Neural progenitor cell (in vitro differentiated cells): ENCODE measurements at regions not wholly inside any gene's neighbourhood (a gene's known extent, or its start where the extent isn't known, plus 50 kb on each side); places are given as distances from the start of the nearest gene placed in this dataset.
A peak's percentile ranks its signal among the peaks of the same experiment; 100 is the strongest.

Experiments used
- DNase-seq: peaks from one replicate; pipeline ENCODE4 v3.0.0-alpha.2; 2016; ENCODE audit warnings: low spot score
- H2AFZ ChIP-seq: fragments of 200-600 bp; sonication (generic); replicated peaks from 2 replicates; pipeline ENCODE4 v1.6.1; 2016; ENCODE audit warnings: antibody characterized with exemption
- H3F3A ChIP-seq: fragments of 200-600 bp; sonication (generic); 2 replicates; pipeline ENCODE4 v1.6.1; 2016; ENCODE audit warnings: antibody characterized with exemption, low read depth
- H3K27ac ChIP-seq: fragments of 200-600 bp; sonication (generic); 2 replicates; pipeline ENCODE4 v1.5.1; 2016; ENCODE audit warnings: mild to moderate bottlenecking
- H3K27me3 ChIP-seq: fragments of 200-600 bp; sonication (generic); 2 replicates; pipeline ENCODE4 v1.6.1; 2016; ENCODE audit warnings: mild to moderate bottlenecking, moderate library complexity
- H3K36me3 ChIP-seq: fragments of 200-600 bp; sonication (generic); 2 replicates; pipeline ENCODE4 v1.5.1; 2016
- H3K4me1 ChIP-seq: fragments of 200-600 bp; sonication (generic); 2 replicates; pipeline ENCODE4 v1.6.1; 2016; ENCODE audit warnings: mixed run types
- H3K4me2 ChIP-seq: fragments of 200-600 bp; sonication (generic); 2 replicates; pipeline ENCODE4 v1.6.1; 2016
- H3K4me3 ChIP-seq: fragments of 200-600 bp; sonication (generic); 2 replicates; pipeline ENCODE4 v1.5.1; 2016
- H3K79me2 ChIP-seq: fragments of 200-600 bp; sonication (generic); 2 replicates; pipeline ENCODE4 v1.6.1; 2016; ENCODE audit warnings: low read depth
- H3K9ac ChIP-seq: fragments of 200-600 bp; sonication (generic); 2 replicates; pipeline ENCODE4 v1.6.1; 2016
- H3K9me3 ChIP-seq: fragments of 200-600 bp; sonication (generic); 2 replicates; pipeline ENCODE4 v1.5.1; 2016; ENCODE audit warnings: low read depth
- H4K20me1 ChIP-seq: fragments of 200-600 bp; sonication (generic); 2 replicates; pipeline ENCODE4 v1.6.1; 2016; ENCODE audit warnings: low read depth
- H3K27ac Mint-ChIP-seq: 3 replicates; pipeline ENCODE4 v1.8.0; 2021; ENCODE audit warnings: mixed read lengths
- H3K27me3 Mint-ChIP-seq: 2 replicates; pipeline ENCODE4 v1.8.0; 2022; ENCODE audit warnings: low read depth, mild to moderate bottlenecking, inconsistent platforms, moderate library complexity, mixed read lengths; ENCODE audit not compliant: insufficient read depth
- H3K36me3 Mint-ChIP-seq: 3 replicates; pipeline ENCODE4 v1.8.0; 2021; ENCODE audit warnings: mixed read lengths
- H3K4me1 Mint-ChIP-seq: 3 replicates; pipeline ENCODE4 v1.8.0; 2021; ENCODE audit warnings: mixed read lengths
- H3K4me3 Mint-ChIP-seq: 3 replicates; pipeline ENCODE4 v1.8.0; 2021; ENCODE audit warnings: mild to moderate bottlenecking, moderate library complexity, mixed read lengths
- H3K9me3 Mint-ChIP-seq: 3 replicates; pipeline ENCODE4 v1.8.0; 2020; ENCODE audit warnings: mixed read lengths
- CTCF ChIP-seq: fragments of 200-600 bp; sonication (generic); IDR thresholded peaks from 2 replicates; pipeline ENCODE4 v1.5.1; 2017; ENCODE audit warnings: antibody characterized with exemption, mild to moderate bottlenecking
- EZH2 ChIP-seq: fragments of 200-600 bp; sonication (generic); IDR thresholded peaks from 2 replicates; pipeline ENCODE4 v1.6.1; 2017; ENCODE audit warnings: antibody characterized with exemption, mild to moderate bottlenecking, moderate library complexity
- EZH2phosphoT487 ChIP-seq: fragments of 200-600 bp; sonication (generic); IDR thresholded peaks from 2 replicates; pipeline ENCODE4 v1.6.1; 2017; ENCODE audit warnings: antibody characterized with exemption

GRCh38 chr2:144959416-144959815 is 439.5 kb upstream of the ZEB2 start:
- H3K4me1 ChIP-seq: no peaks in the 10 kb centered on the region
- no peaks in the 10 kb centered on the region for H3K9me3 ChIP-seq
- H3K9ac ChIP-seq: no peak overlapping the region
- H3K27ac ChIP-seq: no peak overlapping the region
- H3K36me3 ChIP-seq: no peaks in the 10 kb centered on the region
- Mint-ChIP-seq H3K4me1 (no peaks in the 10 kb centered on the region), H3K4me3 (no peak overlapping the region), H3K27me3 (no peaks in the 10 kb centered on the region), H3K9me3 (peaks cover 7% of the 10 kb centered on the region), H3K27ac (no peak overlapping the region), H3K36me3 (no peaks in the 10 kb centered on the region)
- H3K79me2 ChIP-seq: no peaks in the 10 kb centered on the region
- TF ChIP-seq CTCF (no peak), EZH2phosphoT487 (no peak), EZH2 (no peak)
- no peak overlapping the region for H2AFZ ChIP-seq
- H3F3A ChIP-seq: no peaks in the 10 kb centered on the region
- no peaks in the 10 kb centered on the region for H4K20me1 ChIP-seq
- H3K4me3 ChIP-seq: no peak overlapping the region
- H3K27me3 ChIP-seq: no peaks in the 10 kb centered on the region
- no peak for DNase-seq
- H3K4me2 ChIP-seq: no peak overlapping the region

- no peak for DNase-seq
- no peaks in the 10 kb centered on the region for H3K9me3 ChIP-seq
- no peaks in the 10 kb centered on the region for H3K79me2 ChIP-seq
- Mint-ChIP-seq H3K27me3 (no peaks in the 10 kb centered on the region), H3K4me3 (no peak overlapping the region), H3K4me1 (peaks cover 7% of the 10 kb centered on the region), H3K9me3 (no peaks in the 10 kb centered on the region), H3K36me3 (no peaks in the 10 kb centered on the region), H3K27ac (no peak overlapping the region)
- no peak overlapping the region for H3K27ac ChIP-seq
- H2AFZ ChIP-seq: no peak overlapping the region
- H3K4me2 ChIP-seq: no peak overlapping the region
- H3K4me1 ChIP-seq: no peaks in the 10 kb centered on the region
- no peaks in the 10 kb centered on the region for H3K27me3 ChIP-seq
- H3K4me3 ChIP-seq: no peak overlapping the region
- H4K20me1 ChIP-seq: no peaks in the 10 kb centered on the region
- H3K9ac ChIP-seq: no peak overlapping the region
- no peaks in the 10 kb centered on the region for H3K36me3 ChIP-seq
- TF ChIP-seq EZH2 (no peak), EZH2phosphoT487 (no peak), CTCF (no peak)
- H3F3A ChIP-seq: no peaks in the 10 kb centered on the region
Observed at GRCh38 chr2:144950899-144951560, 431.1 kb upstream of the ZEB2 start.

- Histone ChIP-seq H3K9ac (no peak overlapping the region), H2AFZ (peak overlapping the region; percentile 80), H3K27me3 (no peaks in the 10 kb centered on the region), H3K9me3 (no peaks in the 10 kb centered on the region), H3K4me1 (no peaks in the 10 kb centered on the region), H3K4me2 (no peak overlapping the region), H3K27ac (no peak overlapping the region), H3K79me2 (no peaks in the 10 kb centered on the region), H4K20me1 (no peaks in the 10 kb centered on the region), H3K36me3 (no peaks in the 10 kb centered on the region), H3F3A (no peaks in the 10 kb centered on the region), H3K4me3 (no peak overlapping the region)
- H3K9me3 Mint-ChIP-seq: no peaks in the 10 kb centered on the region
- no peak overlapping the region for H3K4me3 Mint-ChIP-seq
- no peak for TF ChIP-seq CTCF
- no peak overlapping the region for H3K27ac Mint-ChIP-seq
- peaks cover 17% of the 10 kb centered on the region for H3K4me1 Mint-ChIP-seq
- no peaks in the 10 kb centered on the region for H3K27me3 Mint-ChIP-seq
- DNase-seq: no peak
- H3K36me3 Mint-ChIP-seq: no peaks in the 10 kb centered on the region
Observed at GRCh38 chr2:144948205-144948855, 428.4 kb upstream of the ZEB2 start.
